Prostate gland (tissue), 2 donors: ENCODE measurements at regions not wholly inside any gene's neighbourhood (a gene's known extent, or its start where the extent isn't known, plus 50 kb on each side); places are given as distances from the start of the nearest gene placed in this dataset.

ENCODE experiments used
- CTCF ChIP-seq, 4 experiments: fragments of 200-600 bp in 2 of 4; fragments of 450-650 bp in 2 of 4; sonication (generic) in 2 of 4; IDR thresholded peaks; 1 replicate in 3 of 4; 2 replicates in 1 of 4; pipeline ENCODE4 v1.5.1; 2016 to 2019; ENCODE audit warnings: antibody characterized with exemption in 4 of 4, mild to moderate bottlenecking in 2 of 4, moderate library complexity in 2 of 4
- POLR2A ChIP-seq: fragments of 450-650 bp; IDR thresholded peaks from one replicate; pipeline ENCODE4 v1.6.1; 2016; ENCODE audit warnings: antibody characterized with exemption, mild to moderate bottlenecking
- POLR2AphosphoS5 ChIP-seq: sonication (generic); formaldehyde crosslinking; IDR thresholded peaks from one replicate; pipeline ENCODE4 v1.6.1; 2017; ENCODE audit warnings: antibody characterized with exemption

- TF ChIP-seq CTCF (IDR thresholded peaks at IDR 0.05): no peak
- TF ChIP-seq POLR2AphosphoS5: no peak
- no peak for TF ChIP-seq POLR2A
These were observed 149.7 kb upstream of the SERP2 start for GRCh38 chr13:44223770-44224444.
